H1 (cell line): ENCODE measurements at regions not wholly inside any gene's neighbourhood (a gene's known extent, or its start where the extent isn't known, plus 50 kb on each side); places are given as distances from the start of the nearest gene placed in this dataset.

Experiments used
- BACH1 ChIP-seq: IDR thresholded peaks from 2 replicates; pipeline ENCODE4 v1.6.1; 2012; ENCODE audit warnings: low read length, improper control_type of control experiment
- KDM4A ChIP-seq: IDR thresholded peaks from one replicate; pipeline ENCODE4 v1.7.1; 2012; ENCODE audit warnings: low read depth, mild to moderate bottlenecking, moderate library complexity, low read length, inconsistent platforms; ENCODE audit not compliant: severe bottlenecking
- NRF1 ChIP-seq: IDR thresholded peaks from 2 replicates; pipeline ENCODE4 v1.6.1; 2011; ENCODE audit warnings: mild to moderate bottlenecking, low read depth, low read length, improper control_type of control experiment
- PHF8 ChIP-seq: fragments of 200-600 bp; sonication (generic); conservative IDR thresholded peaks from 2 replicates; pipeline ENCODE4 v1.7.1; 2012; ENCODE audit warnings: low read depth, mild to moderate bottlenecking, inconsistent platforms, low read length, moderate library complexity
- TBP ChIP-seq: IDR thresholded peaks from 2 replicates; pipeline ENCODE4 v1.6.1; 2011; ENCODE audit warnings: low read depth, low read length, improper control_type of control experiment
- TF ChIP-seq, protein P1 (sequence below): IDR thresholded peaks from 2 replicates; pipeline ENCODE4 v1.6.1; 2011; ENCODE audit warnings: low read depth, mild to moderate bottlenecking, low read length; ENCODE audit not compliant: insufficient read depth

GRCh38 chr14:99099051-99099787 lies 172.8 kb downstream of the BCL11B start (continued):
- TF ChIP-seq PHF8 (no peak), KDM4A (no peak), BACH1 (no peak), NRF1 (no peak), TBP (no peak)
- TF ChIP-seq, protein P1, sequence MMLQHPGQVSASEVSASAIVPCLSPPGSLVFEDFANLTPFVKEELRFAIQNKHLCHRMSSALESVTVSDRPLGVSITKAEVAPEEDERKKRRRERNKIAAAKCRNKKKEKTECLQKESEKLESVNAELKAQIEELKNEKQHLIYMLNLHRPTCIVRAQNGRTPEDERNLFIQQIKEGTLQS: no peak
- TF ChIP-seq, all 59 proteins: peak for 0
